ENCODE measurements at regions not wholly inside any gene's neighbourhood (a gene's known extent, or its start where the extent isn't known, plus 50 kb on each side); places are given as distances from the start of the nearest gene placed in this dataset.

GRCh38 chr4:12446657-12447185, 1018.0 kb upstream of the HS3ST1 start:
- Histone ChIP-seq H3K79me2 (ENCODE audit: control insufficient read depth, insufficient read depth, low read length) (no peaks in the 10 kb centered on the region), H3K9me3 (ENCODE audit: control extremely low read depth in 1 of 3, control insufficient read depth in 2 of 3, insufficient read depth in 1 of 3, low read length in 2 of 3) (peaks cover 0 to 8% (median 3%) of the 10 kb centered on the region in 3 donors), H3K4me2 (replicated peaks; ENCODE audit: low read depth, low read length, poor library complexity, severe bottlenecking) (no peak overlapping the region), H3K27ac (ENCODE audit: low read length in 2 of 2) (no peak overlapping the region), H4K20me1 (ENCODE audit: control insufficient read depth, insufficient read depth, low read length, poor library complexity, severe bottlenecking) (no peaks in the 10 kb centered on the region), H2AFZ (ENCODE audit: insufficient read depth, low read depth, low read length, poor library complexity, severe bottlenecking) (no peak overlapping the region), H3K9ac (ENCODE audit: low read length) (no peak overlapping the region), H3K4me1 (ENCODE audit: control insufficient read depth in 2 of 2, insufficient read depth in 2 of 2, low read length in 2 of 2) (no peaks in the 10 kb centered on the region), H3K27me3 (replicated peaks in 1 of 4; ENCODE audit: control extremely low read depth in 1 of 4, control insufficient read depth in 3 of 4, insufficient read depth in 4 of 4, low read length in 3 of 4) (no peaks in the 10 kb centered on the region), H3K4me3 (ENCODE audit: control extremely low read depth in 1 of 5, extremely low read depth in 1 of 5, insufficient read depth in 1 of 5, low read depth in 2 of 5, low read length in 4 of 5) (no peak overlapping the region), H3K36me3 (replicated peaks in 1 of 2; ENCODE audit: control extremely low read depth in 1 of 2, control insufficient read depth in 1 of 2, extremely low read depth in 1 of 2, insufficient read depth in 2 of 2, low read length in 1 of 2) (no peaks in the 10 kb centered on the region)
- WGBS (ENCODE audit: insufficient coverage): no CpG with 5 or more reads among the region's 2 CpGs
- peaks cover 7% of the 10 kb centered on the region for H3K9me3 Mint-ChIP-seq (ENCODE audit: insufficient read depth)
- DNase-seq (no peak), ATAC-seq (ENCODE audit: low read depth) (no peak)
- H3K4me3 Mint-ChIP-seq: no peak overlapping the region
- no peaks in the 10 kb centered on the region for H3K27me3 Mint-ChIP-seq
- H3K27ac Mint-ChIP-seq: no peak overlapping the region
- TF ChIP-seq CTCF (IDR thresholded peaks at IDR 0.05): no peak
- TF ChIP-seq EZH2 (IDR thresholded peaks at IDR 0.05; ENCODE audit: borderline replicate concordance, insufficient read depth, low read depth, low read length, poor library complexity, severe bottlenecking): no peak
- CTCF ChIA-PET: no interaction called here
- H3K4me1 Mint-ChIP-seq: no peaks in the 10 kb centered on the region
- POLR2A ChIA-PET: no interaction called here
- intact Hi-C loops (cut with micrococcal nuclease): no loop called here

- no peak overlapping the region for H3K27ac Mint-ChIP-seq
- H4K20me1 ChIP-seq (ENCODE audit: control insufficient read depth, insufficient read depth, low read length, poor library complexity, severe bottlenecking): no peaks in the 10 kb centered on the region
- H3K79me2 ChIP-seq (ENCODE audit: control insufficient read depth, insufficient read depth, low read length): no peaks in the 10 kb centered on the region
- no peaks in the 10 kb centered on the region for H3K36me3 ChIP-seq (replicated peaks in 1 of 2; ENCODE audit: control extremely low read depth in 1 of 2, control insufficient read depth in 1 of 2, extremely low read depth in 1 of 2, insufficient read depth in 2 of 2, low read length in 1 of 2)
- ChIA-PET POLR2A (no interaction called here), CTCF (no interaction called here)
- H3K27me3 Mint-ChIP-seq: no peaks in the 10 kb centered on the region
- no peak overlapping the region for H3K4me3 ChIP-seq (ENCODE audit: control extremely low read depth in 1 of 5, extremely low read depth in 1 of 5, insufficient read depth in 1 of 5, low read depth in 2 of 5, low read length in 4 of 5)
- no peak overlapping the region for H3K4me3 Mint-ChIP-seq
- H3K9me3 Mint-ChIP-seq (ENCODE audit: insufficient read depth): peaks cover 4% of the 10 kb centered on the region
- no peak for TF ChIP-seq CTCF (IDR thresholded peaks at IDR 0.05)
- no peak for TF ChIP-seq EZH2 (IDR thresholded peaks at IDR 0.05; ENCODE audit: borderline replicate concordance, insufficient read depth, low read depth, low read length, poor library complexity, severe bottlenecking)
- no peaks in the 10 kb centered on the region for H3K4me1 ChIP-seq (ENCODE audit: control insufficient read depth in 2 of 2, insufficient read depth in 2 of 2, low read length in 2 of 2)
- no peak for DNase-seq
- peaks cover 0 to 8% (median 3%) of the 10 kb centered on the region in 3 donors for H3K9me3 ChIP-seq (ENCODE audit: control extremely low read depth in 1 of 3, control insufficient read depth in 2 of 3, insufficient read depth in 1 of 3, low read length in 2 of 3)
- H3K27me3 ChIP-seq (replicated peaks in 1 of 4; ENCODE audit: control extremely low read depth in 1 of 4, control insufficient read depth in 3 of 4, insufficient read depth in 4 of 4, low read length in 3 of 4): no peaks in the 10 kb centered on the region
- intact Hi-C loops (cut with micrococcal nuclease): no loop called here
- WGBS (ENCODE audit: insufficient coverage): 69% methylated on average over 5 of the region's 5 CpGs
- no peaks in the 10 kb centered on the region for H3K4me1 Mint-ChIP-seq
- H2AFZ ChIP-seq (ENCODE audit: insufficient read depth, low read depth, low read length, poor library complexity, severe bottlenecking): no peak overlapping the region
- ATAC-seq (ENCODE audit: low read depth): no peak
- H3K27ac ChIP-seq (ENCODE audit: low read length in 2 of 2): no peak overlapping the region
- H3K4me2 ChIP-seq (replicated peaks; ENCODE audit: low read depth, low read length, poor library complexity, severe bottlenecking): no peak overlapping the region
- H3K9ac ChIP-seq (ENCODE audit: low read length): no peak overlapping the region
Measured at GRCh38 chr4:12446256-12446655, 1017.6 kb upstream of the HS3ST1 start.

Measured in B cell (primary cell).